AG09319 (cell line): ENCODE measurements at regions not wholly inside any gene's neighbourhood (a gene's known extent, or its start where the extent isn't known, plus 50 kb on each side); places are given as distances from the start of the nearest gene placed in this dataset.

ENCODE experiments used
- DNase-seq: peaks from one replicate; pipeline ENCODE4 v3.0.0-alpha.2; 2010; ENCODE audit warnings: low read depth; ENCODE audit errors: extremely low read depth
- TF ChIP-seq, protein P1 (sequence below): IDR thresholded peaks from 2 replicates; pipeline ENCODE4 v1.5.1; 2011; ENCODE audit warnings: low read depth, mild to moderate bottlenecking, inconsistent platforms, low read length, moderate library complexity

DNA sequence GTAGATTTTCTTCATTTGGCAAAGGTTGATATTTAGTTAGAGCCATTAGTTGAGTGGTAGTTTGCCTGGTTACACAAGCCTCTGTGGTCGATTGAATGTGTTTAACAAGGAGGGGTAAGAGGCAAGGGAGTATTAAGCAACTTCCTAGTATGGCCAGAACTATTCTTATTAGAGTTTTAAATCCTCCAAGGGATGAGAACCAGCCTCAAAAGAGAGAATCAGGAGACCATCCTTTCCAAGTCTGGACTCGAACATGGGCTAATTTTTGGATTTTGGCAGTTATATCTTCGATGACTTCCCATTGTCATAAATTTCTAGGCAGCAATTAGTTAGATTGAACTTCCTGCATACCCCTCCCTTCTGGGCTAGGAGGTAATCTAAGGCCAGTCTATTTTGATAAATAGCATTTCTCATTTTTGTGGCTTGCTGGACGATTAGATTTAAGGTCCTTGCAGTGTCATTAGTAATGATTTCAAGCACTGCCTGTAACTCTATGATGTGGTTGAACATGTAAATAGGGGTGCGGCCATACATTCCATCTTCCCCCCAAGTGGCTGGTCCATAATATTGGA, 219.5 kb upstream of the KCND2 start:
- TF ChIP-seq, protein P1, sequence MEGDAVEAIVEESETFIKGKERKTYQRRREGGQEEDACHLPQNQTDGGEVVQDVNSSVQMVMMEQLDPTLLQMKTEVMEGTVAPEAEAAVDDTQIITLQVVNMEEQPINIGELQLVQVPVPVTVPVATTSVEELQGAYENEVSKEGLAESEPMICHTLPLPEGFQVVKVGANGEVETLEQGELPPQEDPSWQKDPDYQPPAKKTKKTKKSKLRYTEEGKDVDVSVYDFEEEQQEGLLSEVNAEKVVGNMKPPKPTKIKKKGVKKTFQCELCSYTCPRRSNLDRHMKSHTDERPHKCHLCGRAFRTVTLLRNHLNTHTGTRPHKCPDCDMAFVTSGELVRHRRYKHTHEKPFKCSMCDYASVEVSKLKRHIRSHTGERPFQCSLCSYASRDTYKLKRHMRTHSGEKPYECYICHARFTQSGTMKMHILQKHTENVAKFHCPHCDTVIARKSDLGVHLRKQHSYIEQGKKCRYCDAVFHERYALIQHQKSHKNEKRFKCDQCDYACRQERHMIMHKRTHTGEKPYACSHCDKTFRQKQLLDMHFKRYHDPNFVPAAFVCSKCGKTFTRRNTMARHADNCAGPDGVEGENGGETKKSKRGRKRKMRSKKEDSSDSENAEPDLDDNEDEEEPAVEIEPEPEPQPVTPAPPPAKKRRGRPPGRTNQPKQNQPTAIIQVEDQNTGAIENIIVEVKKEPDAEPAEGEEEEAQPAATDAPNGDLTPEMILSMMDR = no peak
- DNase-seq = peak; percentile 60

DNA sequence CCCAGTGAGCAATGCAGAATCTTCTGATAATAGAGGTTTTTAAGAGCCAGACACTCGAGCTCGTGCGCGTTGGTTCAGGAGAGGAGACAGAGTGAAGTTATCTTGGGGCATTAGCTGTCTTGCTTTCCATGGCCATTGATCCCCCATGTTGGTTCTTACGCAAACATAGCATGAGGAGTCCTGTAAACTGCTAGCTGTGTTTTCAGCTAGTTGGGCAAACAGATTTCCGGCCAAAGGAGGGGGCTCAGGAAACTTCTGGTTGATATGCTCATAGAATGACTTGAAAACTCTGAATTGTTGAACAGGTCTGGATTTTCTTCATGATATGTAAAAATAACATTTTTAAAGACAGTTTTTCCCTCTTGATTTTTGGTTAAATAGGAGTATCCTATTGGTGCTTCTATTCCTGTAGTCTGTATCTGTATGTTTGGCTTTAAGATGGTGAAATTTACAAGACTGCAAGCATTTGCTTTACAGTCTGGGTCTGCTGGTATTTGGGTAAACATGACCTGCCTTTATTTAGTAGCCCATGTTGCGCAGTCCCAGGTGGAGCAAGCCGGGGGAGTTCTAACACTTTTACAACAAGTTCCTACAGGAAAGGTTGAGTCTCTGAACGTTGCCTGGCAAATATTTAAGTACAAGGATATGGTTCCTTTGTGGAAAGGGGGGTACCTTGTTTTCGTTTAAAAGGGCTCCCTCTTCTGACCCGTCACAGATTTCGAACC, 218.4 kb upstream of the KCND2 start:
- TF ChIP-seq, protein P1 = no peak
- no peak for DNase-seq

DNA sequence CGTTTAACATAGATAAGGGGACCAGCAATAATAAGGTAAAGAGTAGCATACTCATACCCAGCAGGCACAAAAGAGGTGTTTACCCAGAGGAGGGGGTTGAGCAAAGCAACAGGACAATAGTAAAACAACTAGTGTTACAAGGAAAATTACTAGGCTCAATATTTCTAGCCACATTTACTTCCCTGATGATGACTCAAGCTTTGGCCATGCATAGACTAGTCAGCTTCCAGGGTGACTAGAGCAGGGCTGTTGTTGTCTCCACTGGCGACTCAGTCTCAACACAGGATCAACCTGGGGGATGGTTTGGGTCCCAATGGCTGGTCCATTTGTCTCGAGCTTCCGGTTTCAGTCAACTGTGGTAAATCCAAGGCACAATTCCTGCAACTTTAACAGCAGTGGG, 217.7 kb upstream of the KCND2 start:
- DNase-seq = no peak
- TF ChIP-seq, protein P1 = no peak

DNA sequence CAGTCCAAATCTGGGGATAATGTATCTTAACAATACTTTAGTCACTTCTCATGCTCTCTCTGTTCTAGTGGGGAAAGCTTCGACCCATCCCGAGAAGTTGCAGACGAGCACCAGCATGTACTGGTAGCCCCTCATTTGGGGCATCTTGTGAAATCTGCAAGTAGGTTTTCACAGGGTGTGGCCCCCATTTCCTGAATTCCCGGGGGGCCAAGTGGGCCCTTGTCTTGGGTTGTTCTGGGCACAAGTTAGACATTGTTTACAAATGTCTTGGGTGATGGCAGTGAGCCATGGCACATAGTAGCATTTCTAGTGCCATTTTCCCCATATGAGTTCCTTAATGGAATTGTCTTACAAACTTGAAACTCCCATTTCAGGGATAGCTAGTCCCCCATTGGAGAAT, 216.7 kb upstream of the KCND2 start:
- DNase-seq = no peak
- TF ChIP-seq, protein P1 = no peak

DNA sequence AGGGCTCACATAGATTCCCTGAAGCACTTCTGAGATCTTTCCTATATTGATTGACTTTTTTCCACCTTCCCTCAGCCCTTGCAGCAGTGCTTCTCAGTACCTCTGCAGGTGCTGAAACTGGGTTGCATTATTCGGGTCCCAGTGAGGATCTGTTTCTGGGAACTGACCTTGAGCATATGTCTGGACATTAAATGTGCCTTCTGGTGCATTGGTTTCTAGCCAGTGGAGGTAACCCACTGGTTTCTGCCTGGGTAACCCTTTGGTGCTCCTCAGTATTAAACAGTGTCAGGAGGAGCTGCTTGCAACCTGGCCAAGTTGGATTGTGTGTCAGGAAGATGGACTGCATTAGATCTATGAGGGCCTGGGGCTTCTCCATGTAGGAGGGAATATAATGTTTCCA, 213.3 kb upstream of the KCND2 start:
- no peak for DNase-seq
- TF ChIP-seq, protein P1 = no peak

DNA sequence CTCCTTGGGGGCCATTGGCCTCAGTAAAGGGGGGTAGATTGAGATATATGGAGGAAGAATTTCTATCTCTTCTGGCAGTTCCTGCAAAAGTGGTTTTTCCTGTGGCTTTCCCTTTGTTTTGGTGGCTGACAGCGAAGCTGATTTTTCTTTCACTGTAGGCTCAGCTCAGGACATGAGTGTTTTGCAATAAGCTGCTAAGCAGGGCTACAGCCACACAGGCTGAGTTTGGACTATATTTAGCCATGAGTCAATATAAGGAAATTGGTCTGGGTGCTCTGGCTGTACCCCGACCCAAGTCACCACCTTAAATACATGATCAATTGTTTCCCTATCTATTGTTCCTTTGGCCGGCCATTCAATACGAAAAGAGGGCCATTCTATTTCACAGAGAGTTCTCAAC, 212.7 kb upstream of the KCND2 start:
- no peak for DNase-seq
- TF ChIP-seq, protein P1 = no peak

DNA sequence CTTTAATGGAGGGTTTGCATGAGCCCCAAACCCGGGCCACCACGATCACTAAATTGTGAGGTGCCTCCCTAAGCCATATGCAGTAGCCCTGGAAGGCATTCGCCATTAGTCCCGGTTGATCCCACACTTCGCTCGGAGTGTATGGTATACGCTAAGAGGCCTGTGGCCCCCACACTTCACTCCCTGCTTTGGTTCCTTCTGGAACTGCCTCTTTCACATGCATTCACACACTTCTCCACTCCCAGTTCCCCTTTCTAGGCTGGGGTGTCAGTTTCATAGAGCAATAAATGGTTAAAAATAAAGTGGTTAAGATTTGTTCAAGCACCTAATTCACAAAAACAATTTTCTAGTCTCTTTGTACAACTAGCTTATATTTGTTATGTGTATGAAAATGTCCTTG, 212.1 kb upstream of the KCND2 start:
- TF ChIP-seq, protein P1 = no peak
- DNase-seq = no peak
